SW480 (cell line): ENCODE measurements at regions not wholly inside any gene's neighbourhood (a gene's known extent, or its start where the extent isn't known, plus 50 kb on each side); places are given as distances from the start of the nearest gene placed in this dataset.

Experiments used
- DNase-seq: peaks from one replicate; pipeline ENCODE4 v3.0.0-alpha.2; 2016; ENCODE audit warnings: low spot score

DNA sequence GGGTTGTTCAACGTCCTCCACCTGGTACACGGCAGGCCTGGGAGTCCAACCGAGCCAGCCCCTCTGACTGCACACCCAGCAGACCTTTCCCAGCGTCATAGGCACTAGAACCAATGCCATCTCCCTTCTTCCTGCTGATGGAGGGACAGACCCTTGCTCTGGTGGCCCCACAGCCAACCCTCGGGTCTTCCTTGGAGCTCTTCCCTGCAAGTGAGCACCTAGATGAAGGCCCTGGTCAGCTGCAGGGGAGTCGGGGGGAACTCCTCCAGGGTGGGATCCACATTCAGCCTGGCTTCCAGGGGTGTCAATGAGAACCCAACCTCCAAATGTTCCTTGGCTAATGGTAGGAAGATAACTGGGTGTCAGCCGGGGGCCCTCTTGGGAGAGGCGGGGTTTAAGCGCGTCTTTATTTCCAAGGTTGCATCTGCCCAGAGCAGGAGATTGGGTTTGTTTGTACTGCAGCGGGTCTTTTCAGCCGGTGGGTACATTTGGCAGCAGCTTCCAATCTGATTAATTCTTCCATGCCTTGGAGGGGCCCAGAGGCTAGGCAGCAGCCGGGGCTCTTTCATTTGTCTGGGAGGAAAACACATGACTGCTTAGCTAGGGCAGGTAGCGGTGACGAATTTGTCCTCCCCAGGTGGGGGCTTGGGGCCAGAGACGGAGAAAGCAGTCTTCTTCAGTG is 56.0 kb upstream of the SHISAL1 start:
- no peak for DNase-seq

- DNase-seq: no peak
Observed at GRCh38 chr22:44366372-44367300, 53.9 kb upstream of the SHISAL1 start.

- DNase-seq: no peak
Observed at GRCh38 chr22:44365832-44366231, 53.1 kb upstream of the SHISAL1 start.

DNA sequence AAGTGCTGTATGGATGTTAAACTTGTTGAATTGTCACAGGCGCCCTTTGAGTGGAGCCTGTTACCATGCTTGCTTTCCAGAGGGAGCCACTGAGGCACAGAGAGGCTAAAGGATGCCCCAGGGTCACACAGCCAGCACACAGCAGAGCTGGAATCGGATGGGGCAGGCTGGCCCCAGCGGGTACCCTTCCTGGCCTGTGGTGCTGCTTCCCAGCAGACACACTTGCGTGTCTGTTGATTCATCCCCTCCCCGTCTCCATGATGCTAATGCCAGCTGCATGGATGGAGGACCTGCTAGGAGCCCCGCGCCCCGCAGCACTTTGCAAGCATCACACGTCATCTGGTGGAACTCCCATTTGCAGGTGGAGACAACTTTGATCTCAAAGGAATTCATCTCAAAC is 52.4 kb upstream of the SHISAL1 start:
- DNase-seq: no peak

GRCh38 chr22:44364751-44365130 is 52.0 kb upstream of the SHISAL1 start:
- no peak for DNase-seq

DNA sequence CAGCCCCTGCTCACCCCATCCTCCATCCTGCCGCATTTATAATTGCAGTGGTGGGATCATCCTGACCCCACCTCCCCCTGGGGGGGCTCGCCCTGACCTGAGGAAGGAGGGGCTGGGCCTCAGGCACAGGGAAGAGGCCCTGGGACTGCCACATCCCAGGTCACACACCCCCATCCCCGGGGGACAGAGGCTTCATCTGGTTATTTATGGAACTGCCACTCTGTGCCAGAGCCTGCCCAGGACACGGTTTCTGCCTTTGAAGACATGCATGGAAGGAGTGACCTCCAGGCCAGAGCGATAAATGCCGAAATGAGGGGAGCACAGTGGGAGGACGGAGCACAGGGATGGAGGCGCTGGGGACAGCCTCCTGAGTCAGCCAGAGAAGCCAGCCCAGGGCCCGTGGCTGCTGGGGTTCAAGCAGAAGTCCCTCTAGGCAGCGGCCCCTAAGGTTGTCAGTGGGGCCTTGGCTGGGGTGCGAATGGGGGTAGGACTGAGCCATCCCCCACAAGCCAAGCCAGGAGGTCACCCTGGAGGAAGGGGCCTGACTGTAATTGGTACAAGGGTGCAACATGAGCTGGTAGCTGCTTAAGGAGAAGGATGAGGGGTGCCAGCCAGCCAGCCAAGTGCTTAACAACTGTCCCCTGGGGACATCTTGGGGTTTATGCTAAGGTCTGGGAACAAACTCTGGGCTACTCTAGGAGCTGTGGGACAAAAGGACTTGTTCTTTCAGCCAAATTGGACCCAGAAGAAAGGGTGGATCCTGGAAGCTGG is 51.4 kb upstream of the SHISAL1 start:
- no peak for DNase-seq

DNA sequence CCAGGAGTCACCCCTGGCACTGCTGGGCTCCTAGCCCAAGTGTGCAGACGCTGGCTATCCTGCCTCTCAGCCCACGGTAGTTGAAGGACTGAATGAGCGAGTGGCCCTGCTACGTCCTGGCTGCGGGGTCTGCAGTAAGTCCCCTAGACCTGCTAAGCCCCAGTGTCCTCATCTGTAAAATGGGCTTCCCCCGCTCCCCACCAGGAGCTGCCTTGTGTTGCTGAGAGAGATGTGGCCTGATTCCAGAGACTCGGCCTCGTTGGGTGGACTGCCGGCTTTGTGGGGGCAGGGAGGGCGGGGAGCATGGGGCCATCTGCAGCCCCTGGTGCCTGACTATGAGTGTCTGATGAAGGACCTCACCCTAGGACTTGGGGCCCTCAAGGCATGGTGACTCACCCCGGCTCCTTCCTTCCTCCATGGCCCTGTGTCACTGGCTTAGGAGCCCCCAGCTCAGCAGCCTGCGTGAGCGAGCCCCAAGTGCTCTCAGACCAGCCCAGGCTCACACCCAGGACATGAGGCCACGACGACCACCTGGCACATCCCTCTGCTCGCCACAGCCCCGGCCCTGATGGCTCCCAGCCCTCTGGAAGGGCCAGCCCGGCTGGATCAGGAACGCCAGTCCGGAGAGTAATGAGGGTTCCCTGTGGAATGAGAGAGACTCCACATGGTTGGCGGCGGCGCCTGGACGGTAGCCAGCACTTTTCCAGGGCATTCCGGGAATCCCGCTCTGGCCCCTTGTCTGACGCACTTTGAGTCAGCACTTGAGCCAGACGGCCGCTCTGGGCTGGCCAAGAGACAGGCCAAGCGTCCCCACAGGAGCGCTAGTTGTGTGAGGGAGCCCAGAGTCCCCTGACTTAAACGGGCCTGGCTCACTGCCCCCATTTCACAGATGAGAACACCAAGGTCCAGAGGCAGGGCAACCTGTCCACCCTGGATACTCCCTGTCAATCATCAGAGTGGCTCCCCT is 50.5 kb upstream of the SHISAL1 start:
- DNase-seq: no peak

- no peak for DNase-seq
Observed at GRCh38 chr22:44362249-44363012, 49.7 kb upstream of the SHISAL1 start.
